Thoracic aorta (tissue), 2 donors: ENCODE measurements at regions not wholly inside any gene's neighbourhood (a gene's known extent, or its start where the extent isn't known, plus 50 kb on each side); places are given as distances from the start of the nearest gene placed in this dataset.

Experiments used
- ATAC-seq: fragments of 150-250 bp; one replicate; pipeline ENCODE4 v1.8.0; 2017; ENCODE audit warnings: low read depth; ENCODE audit not compliant: insufficient number of reproducible peaks, low FRiP score
- DNase-seq: peaks from one replicate; pipeline ENCODE4 v3.0.0-alpha.2; 2020; ENCODE audit warnings: low spot score
- H3K27ac ChIP-seq, 2 donors: fragments of 200-600 bp; sonication (generic); 1 replicate in 1 of 2; 2 replicates in 1 of 2; pipeline ENCODE4 v1.5.1; 2016; ENCODE audit warnings: mild to moderate bottlenecking in 2 of 2, moderate library complexity in 2 of 2
- H3K27me3 ChIP-seq: fragments of 200-600 bp; sonication (generic); replicated peaks from 2 replicates; pipeline ENCODE4 v1.6.0; 2016; ENCODE audit warnings: mild to moderate bottlenecking; ENCODE audit not compliant: insufficient read depth
- H3K36me3 ChIP-seq: fragments of 200-600 bp; sonication (generic); one replicate; pipeline ENCODE4 v1.5.1; 2016
- H3K4me1 ChIP-seq, 2 donors: fragments of 200-600 bp; sonication (generic); 1 replicate in 1 of 2; 2 replicates in 1 of 2; pipeline versions ENCODE4 v1.5.1 to v1.6.0; 2016; ENCODE audit warnings: low read depth in 2 of 2, mild to moderate bottlenecking in 1 of 2; ENCODE audit not compliant: control insufficient read depth in 1 of 2
- H3K4me3 ChIP-seq: fragments of 200-600 bp; sonication (generic); 2 replicates; pipeline ENCODE4 v1.5.1; 2016; ENCODE audit warnings: mild to moderate bottlenecking
- H3K9me3 ChIP-seq: fragments of 200-600 bp; sonication (generic); 2 replicates; pipeline ENCODE4 v1.5.1; 2016
- CTCF ChIP-seq: fragments of 200-600 bp; sonication (generic); IDR thresholded peaks from one replicate; pipeline ENCODE4 v1.5.1; 2019; ENCODE audit warnings: antibody characterized with exemption

GRCh38 chr20:22949331-22950109, 85.6 kb upstream of the SSTR4 start:
- Histone ChIP-seq H3K9me3 (no peaks in the 10 kb centered on the region), H3K27ac (no peak overlapping the region), H3K4me3 (no peak overlapping the region), H3K4me1 (no peaks in the 10 kb centered on the region), H3K36me3 (no peaks in the 10 kb centered on the region), H3K27me3 (no peaks in the 10 kb centered on the region)
- no peak for ATAC-seq
- no peak for TF ChIP-seq CTCF
- DNase-seq: no peak

GRCh38 chr20:22951966-22952365, 83.1 kb upstream of the SSTR4 start:
- H3K9me3 ChIP-seq: no peaks in the 10 kb centered on the region
- no peaks in the 10 kb centered on the region for H3K27me3 ChIP-seq
- no peaks in the 10 kb centered on the region for H3K36me3 ChIP-seq
- no peak for DNase-seq
- TF ChIP-seq CTCF: no peak
- no peak for ATAC-seq
- no peak overlapping the region for H3K27ac ChIP-seq
- no peak overlapping the region for H3K4me3 ChIP-seq
- no peaks in the 10 kb centered on the region for H3K4me1 ChIP-seq

GRCh38 chr20:22954661-22955060, 80.5 kb upstream of the SSTR4 start:
- ATAC-seq (no peak), DNase-seq (no peak)
- H3K4me3 ChIP-seq: no peak overlapping the region
- H3K27ac ChIP-seq: no peak overlapping the region
- no peaks in the 10 kb centered on the region for H3K4me1 ChIP-seq
- H3K27me3 ChIP-seq: no peaks in the 10 kb centered on the region
- H3K9me3 ChIP-seq: no peaks in the 10 kb centered on the region
- no peaks in the 10 kb centered on the region for H3K36me3 ChIP-seq
- TF ChIP-seq CTCF: no peak

GRCh38 chr20:22958390-22958789, 76.7 kb upstream of the SSTR4 start:
- ATAC-seq: no peak
- no peak for TF ChIP-seq CTCF
- Histone ChIP-seq H3K4me3 (no peak overlapping the region), H3K4me1 (no peaks in the 10 kb centered on the region), H3K9me3 (no peaks in the 10 kb centered on the region), H3K27ac (no peak overlapping the region), H3K27me3 (no peaks in the 10 kb centered on the region), H3K36me3 (no peaks in the 10 kb centered on the region)
- DNase-seq: no peak

- no peak overlapping the region for H3K27ac ChIP-seq
- no peak for TF ChIP-seq CTCF
- H3K4me3 ChIP-seq: no peak overlapping the region
- no peaks in the 10 kb centered on the region for H3K36me3 ChIP-seq
- DNase-seq (no peak), ATAC-seq (no peak)
- no peaks in the 10 kb centered on the region for H3K4me1 ChIP-seq
- H3K27me3 ChIP-seq: no peaks in the 10 kb centered on the region
- no peaks in the 10 kb centered on the region for H3K9me3 ChIP-seq
Observed at GRCh38 chr20:22962567-22963439, 72.3 kb upstream of the SSTR4 start.
